GM12873 (cell line): ENCODE measurements at regions not wholly inside any gene's neighbourhood (a gene's known extent, or its start where the extent isn't known, plus 50 kb on each side); places are given as distances from the start of the nearest gene placed in this dataset.

ENCODE experiments used
- CTCF ChIP-seq: IDR thresholded peaks from 2 replicates; pipeline ENCODE4 v1.5.1; 2012; ENCODE audit warnings: low read depth, mild to moderate bottlenecking, moderate library complexity, low read length, control low read depth; ENCODE audit not compliant: insufficient read depth; ENCODE audit errors: missing control alignments

GRCh38 chr14:88961214-88961613 is 136.8 kb downstream of the TTC8 start:
- no peak for TF ChIP-seq CTCF

- TF ChIP-seq CTCF: no peak
Measured at GRCh38 chr14:88962356-88962755, 137.9 kb downstream of the TTC8 start.

GRCh38 chr14:88967299-88967698 is 142.8 kb downstream of the TTC8 start:
- no peak for TF ChIP-seq CTCF

GRCh38 chr14:88975043-88975830 is 150.8 kb downstream of the TTC8 start:
- no peak for TF ChIP-seq CTCF

DNA sequence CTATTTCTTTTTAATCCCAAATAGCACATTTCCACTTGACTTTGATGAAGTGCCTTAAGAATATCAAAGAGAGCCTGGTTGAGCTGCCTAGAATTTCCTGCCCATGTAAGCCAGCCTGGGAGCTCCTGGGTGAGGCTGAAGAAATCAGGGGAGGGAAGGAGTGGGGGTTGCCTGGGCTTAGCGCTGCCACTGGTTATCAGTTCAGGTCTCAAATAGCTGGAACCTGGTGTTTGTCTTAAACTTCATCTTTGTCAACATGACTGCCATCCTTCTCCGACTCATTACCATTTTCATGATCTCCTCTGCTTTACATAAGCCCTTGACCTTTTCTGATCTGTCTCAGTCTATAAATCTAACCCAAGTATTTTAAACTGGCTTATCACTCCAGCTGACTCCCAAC is 151.5 kb downstream of the TTC8 start:
- TF ChIP-seq CTCF: no peak

DNA sequence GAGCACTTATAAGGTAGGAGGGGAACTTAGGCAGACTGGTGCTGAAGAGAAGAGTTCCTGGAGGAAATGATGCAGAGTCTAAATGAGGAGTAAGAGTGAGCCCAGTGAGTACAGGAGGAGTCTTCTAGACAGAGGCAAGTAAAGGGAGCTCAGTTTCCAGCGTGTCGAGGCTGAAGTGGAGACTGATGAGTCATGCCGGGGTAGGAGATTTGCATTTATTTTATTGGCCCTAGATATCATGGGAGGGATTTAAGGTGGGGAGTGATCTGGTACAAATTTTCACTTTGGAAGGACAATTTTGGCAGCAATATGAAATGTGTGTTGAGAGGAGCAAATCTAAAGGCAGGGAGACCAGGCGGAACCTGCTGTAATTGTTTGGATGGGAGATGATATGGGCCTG is 157.5 kb downstream of the TTC8 start:
- no peak for TF ChIP-seq CTCF

GRCh38 chr14:88983755-88984154 is 159.3 kb downstream of the TTC8 start:
- no peak for TF ChIP-seq CTCF
